ENCODE measurements at regions not wholly inside any gene's neighbourhood (a gene's known extent, or its start where the extent isn't known, plus 50 kb on each side); places are given as distances from the start of the nearest gene placed in this dataset.

- Histone ChIP-seq H4K20me1 (ENCODE audit: insufficient read depth, low read length) (no peaks in the 10 kb centered on the region), H3K79me2 (ENCODE audit: low read length) (no peaks in the 10 kb centered on the region), H3K27me3 (replicated peaks; ENCODE audit: insufficient read depth, low read length) (no peaks in the 10 kb centered on the region), H3K27ac (ENCODE audit: low read length) (no peak overlapping the region), H3K4me1 (ENCODE audit: low read length) (no peaks in the 10 kb centered on the region), H2AFZ (ENCODE audit: low read length) (no peak overlapping the region), H3K9ac (ENCODE audit: low read length) (no peak overlapping the region), H3K9me3 (replicated peaks; ENCODE audit: insufficient read depth, low read length) (no peaks in the 10 kb centered on the region), H3K4me2 (ENCODE audit: low read depth, low read length) (no peak overlapping the region), H3K9me2 (replicated peaks; ENCODE audit: insufficient read depth, low read length) (no peaks in the 10 kb centered on the region), H3F3A (ENCODE audit: insufficient read depth, low read length) (no peaks in the 10 kb centered on the region), H3K4me3 (ENCODE audit: low read length) (no peak overlapping the region), H3K36me3 (replicated peaks; ENCODE audit: insufficient read depth, low read length) (no peaks in the 10 kb centered on the region)
- TF ChIP-seq EZH2phosphoT487 (IDR thresholded peaks at IDR 0.05; ENCODE audit: low read length), result no peak
- no peak for TF ChIP-seq CTCF (IDR thresholded peaks at IDR 0.05; ENCODE audit: low read length)
- no peak for TF ChIP-seq EZH2 (optimal IDR thresholded peaks at IDR 0.05; ENCODE audit: low read depth, low read length)
- DNase-seq, result no peak
Observed at GRCh38 chrX:146346102-146346501, 463.5 kb upstream of the CXorf51B start.

GRCh38 chrX:146351620-146352019, 458.0 kb upstream of the CXorf51B start:
- no peak overlapping the region for H2AFZ ChIP-seq (ENCODE audit: low read length)
- no peak overlapping the region for H3K4me3 ChIP-seq (ENCODE audit: low read length)
- H3K36me3 ChIP-seq (replicated peaks; ENCODE audit: insufficient read depth, low read length), result no peaks in the 10 kb centered on the region
- no peaks in the 10 kb centered on the region for H4K20me1 ChIP-seq (ENCODE audit: insufficient read depth, low read length)
- no peak overlapping the region for H3K27ac ChIP-seq (ENCODE audit: low read length)
- DNase-seq, result no peak
- no peak overlapping the region for H3K4me2 ChIP-seq (ENCODE audit: low read depth, low read length)
- no peaks in the 10 kb centered on the region for H3K4me1 ChIP-seq (ENCODE audit: low read length)
- TF ChIP-seq CTCF (IDR thresholded peaks at IDR 0.05; ENCODE audit: low read length) (no peak), EZH2phosphoT487 (IDR thresholded peaks at IDR 0.05; ENCODE audit: low read length) (no peak), EZH2 (optimal IDR thresholded peaks at IDR 0.05; ENCODE audit: low read depth, low read length) (no peak)
- no peaks in the 10 kb centered on the region for H3F3A ChIP-seq (ENCODE audit: insufficient read depth, low read length)
- H3K9me3 ChIP-seq (replicated peaks; ENCODE audit: insufficient read depth, low read length), result no peaks in the 10 kb centered on the region
- no peak overlapping the region for H3K9ac ChIP-seq (ENCODE audit: low read length)
- H3K9me2 ChIP-seq (replicated peaks; ENCODE audit: insufficient read depth, low read length), result no peaks in the 10 kb centered on the region
- H3K79me2 ChIP-seq (ENCODE audit: low read length), result no peaks in the 10 kb centered on the region
- no peaks in the 10 kb centered on the region for H3K27me3 ChIP-seq (replicated peaks; ENCODE audit: insufficient read depth, low read length)

GRCh38 chrX:146355440-146355839, 454.1 kb upstream of the CXorf51B start:
- H2AFZ ChIP-seq (ENCODE audit: low read length), result no peak overlapping the region
- H3K4me3 ChIP-seq (ENCODE audit: low read length), result no peak overlapping the region
- H4K20me1 ChIP-seq (ENCODE audit: insufficient read depth, low read length), result no peaks in the 10 kb centered on the region
- no peak for DNase-seq
- no peak overlapping the region for H3K27ac ChIP-seq (ENCODE audit: low read length)
- no peak for TF ChIP-seq EZH2phosphoT487 (IDR thresholded peaks at IDR 0.05; ENCODE audit: low read length)
- no peak for TF ChIP-seq CTCF (IDR thresholded peaks at IDR 0.05; ENCODE audit: low read length)
- no peak for TF ChIP-seq EZH2 (optimal IDR thresholded peaks at IDR 0.05; ENCODE audit: low read depth, low read length)
- H3K4me1 ChIP-seq (ENCODE audit: low read length), result no peaks in the 10 kb centered on the region
- no peaks in the 10 kb centered on the region for H3K79me2 ChIP-seq (ENCODE audit: low read length)
- H3K9me3 ChIP-seq (replicated peaks; ENCODE audit: insufficient read depth, low read length), result no peaks in the 10 kb centered on the region
- no peaks in the 10 kb centered on the region for H3K9me2 ChIP-seq (replicated peaks; ENCODE audit: insufficient read depth, low read length)
- H3K4me2 ChIP-seq (ENCODE audit: low read depth, low read length), result no peak overlapping the region
- H3K27me3 ChIP-seq (replicated peaks; ENCODE audit: insufficient read depth, low read length), result no peaks in the 10 kb centered on the region
- H3K36me3 ChIP-seq (replicated peaks; ENCODE audit: insufficient read depth, low read length), result no peaks in the 10 kb centered on the region
- no peaks in the 10 kb centered on the region for H3F3A ChIP-seq (ENCODE audit: insufficient read depth, low read length)
- no peak overlapping the region for H3K9ac ChIP-seq (ENCODE audit: low read length)

Data from MM.1S (cell line).